HepG2 (cell line): ENCODE measurements at regions not wholly inside any gene's neighbourhood (a gene's known extent, or its start where the extent isn't known, plus 50 kb on each side); places are given as distances from the start of the nearest gene placed in this dataset.

Experiments
- JARID2 ChIP-seq: sonication (generic); formaldehyde crosslinking; IDR thresholded peaks from 2 replicates; pipeline ENCODE4 v1.8.1; 2023; ENCODE audit warnings: missing genetic modification reagents, inconsistent platforms; ENCODE audit not compliant: insufficient replicate concordance
- MAFK ChIP-seq, 2 experiments: IDR thresholded peaks in 1 of 2; conservative IDR thresholded peaks in 1 of 2; 2 replicates each; pipeline ENCODE4 v1.6.1; 2011; ENCODE audit warnings: improper control_type of control experiment in 2 of 2, low read length in 2 of 2
- MEIS2 ChIP-seq: sonication (generic); formaldehyde crosslinking; IDR thresholded peaks from 2 replicates; pipeline ENCODE4 v1.9.0; 2021; ENCODE audit warnings: mild to moderate bottlenecking, missing genetic modification reagents
- POLR2G ChIP-seq: fragments of 200-400 bp; formaldehyde crosslinking; IDR thresholded peaks from 2 replicates; pipeline ENCODE4 v1.6.1; 2018; ENCODE audit warnings: mild to moderate bottlenecking, low read depth, low read length, moderate library complexity
- TF ChIP-seq, protein P1 (sequence below): sonication (generic); formaldehyde crosslinking; IDR thresholded peaks from 2 replicates; pipeline ENCODE4 v1.8.1; 2022; ENCODE audit warnings: low read depth, mild to moderate bottlenecking, missing genetic modification reagents

GRCh38 chr2:84319581-84319980 is 139.5 kb downstream of the SUCLG1 start:
- TF ChIP-seq, protein P1, sequence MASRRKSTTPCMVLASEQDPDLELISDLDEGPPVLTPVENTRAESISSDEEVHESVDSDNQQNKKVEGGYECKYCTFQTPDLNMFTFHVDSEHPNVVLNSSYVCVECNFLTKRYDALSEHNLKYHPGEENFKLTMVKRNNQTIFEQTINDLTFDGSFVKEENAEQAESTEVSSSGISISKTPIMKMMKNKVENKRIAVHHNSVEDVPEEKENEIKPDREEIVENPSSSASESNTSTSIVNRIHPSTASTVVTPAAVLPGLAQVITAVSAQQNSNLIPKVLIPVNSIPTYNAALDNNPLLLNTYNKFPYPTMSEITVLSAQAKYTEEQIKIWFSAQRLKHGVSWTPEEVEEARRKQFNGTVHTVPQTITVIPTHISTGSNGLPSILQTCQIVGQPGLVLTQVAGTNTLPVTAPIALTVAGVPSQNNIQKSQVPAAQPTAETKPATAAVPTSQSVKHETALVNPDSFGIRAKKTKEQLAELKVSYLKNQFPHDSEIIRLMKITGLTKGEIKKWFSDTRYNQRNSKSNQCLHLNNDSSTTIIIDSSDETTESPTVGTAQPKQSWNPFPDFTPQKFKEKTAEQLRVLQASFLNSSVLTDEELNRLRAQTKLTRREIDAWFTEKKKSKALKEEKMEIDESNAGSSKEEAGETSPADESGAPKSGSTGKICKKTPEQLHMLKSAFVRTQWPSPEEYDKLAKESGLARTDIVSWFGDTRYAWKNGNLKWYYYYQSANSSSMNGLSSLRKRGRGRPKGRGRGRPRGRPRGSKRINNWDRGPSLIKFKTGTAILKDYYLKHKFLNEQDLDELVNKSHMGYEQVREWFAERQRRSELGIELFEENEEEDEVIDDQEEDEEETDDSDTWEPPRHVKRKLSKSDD (CRISPR knock-in tag): no peak
- TF ChIP-seq POLR2G: no peak
- TF ChIP-seq MAFK (conservative IDR thresholded peaks at IDR 0.05 in 1 of 2, IDR thresholded peaks at IDR 0.05 in 1 of 2; ENCODE audit: low read length in 2 of 2): no peak
- TF ChIP-seq JARID2 (CRISPR knock-in tag): no peak
- no peak for TF ChIP-seq MEIS2 (CRISPR knock-in tag)
